CD4-positive, alpha-beta T cell (primary cell): ENCODE measurements at regions not wholly inside any gene's neighbourhood (a gene's known extent, or its start where the extent isn't known, plus 50 kb on each side); places are given as distances from the start of the nearest gene placed in this dataset.

ENCODE experiments used
- ATAC-seq: fragments of 200-7000 bp; cut with Tn5 transposase; one replicate; pipeline ENCODE4 v1.10.0; 2022; ENCODE audit warnings: mild to moderate bottlenecking; ENCODE audit not compliant: poor library complexity
- CTCF ChIA-PET: fragments of 350-600 bp; sonication (Branson Sonifier 250); formaldehyde crosslinking; loops from one replicate; lab custom pipeline; 2021; ENCODE audit warnings: antibody characterized with exemption, inconsistent platforms; lab: Charles Lee
- POLR2A ChIA-PET: fragments of 350-600 bp; sonication (Branson Sonifier 250); formaldehyde crosslinking; loops from one replicate; lab custom pipeline; 2021; ENCODE audit warnings: antibody characterized with exemption, inconsistent platforms; lab: Charles Lee
- DNase-seq, 14 experiments: peaks; one replicate each; pipeline ENCODE4 v3.0.0-alpha.2; 2013 to 2020; ENCODE audit warnings: mixed read lengths in 2 of 14
- H3K27ac ChIP-seq, 2 donors: one replicate each; pipeline versions ENCODE4 v1.5.1 to v1.7.0; 2013; ENCODE audit warnings: low read length in 2 of 2, low read depth in 1 of 2, mild to moderate bottlenecking in 1 of 2
- H3K27me3 ChIP-seq, 2 experiments: 1 replicate in 1 of 2; 2 replicates in 1 of 2; pipeline versions ENCODE4 v1.6.1 to v1.7.0; 2013; ENCODE audit warnings: low read length in 2 of 2, control low read depth in 1 of 2, mild to moderate bottlenecking in 1 of 2, moderate library complexity in 1 of 2; ENCODE audit not compliant: insufficient read depth in 2 of 2, control insufficient read depth in 1 of 2
- H3K36me3 ChIP-seq: one replicate; pipeline ENCODE4 v1.6.1; 2013; ENCODE audit warnings: low read length, control low read depth; ENCODE audit not compliant: insufficient read depth
- H3K4me1 ChIP-seq: one replicate; pipeline ENCODE4 v1.6.1; 2013; ENCODE audit warnings: low read length, control low read depth; ENCODE audit not compliant: insufficient read depth
- H3K4me3 ChIP-seq: one replicate; pipeline ENCODE4 v1.5.1; 2013; ENCODE audit warnings: mild to moderate bottlenecking, low read length, moderate library complexity
- H3K9me3 ChIP-seq, 2 experiments: 1 replicate in 1 of 2; 2 replicates in 1 of 2; pipeline versions ENCODE4 v1.6.1 to v1.7.0; 2013; ENCODE audit warnings: low read length in 2 of 2, mild to moderate bottlenecking in 2 of 2, control low read depth in 1 of 2, moderate library complexity in 1 of 2; ENCODE audit not compliant: control insufficient read depth in 1 of 2, insufficient read depth in 1 of 2
- H3K27ac Mint-ChIP-seq: one replicate; pipeline ENCODE4 v1.8.0; 2020; ENCODE audit warnings: mixed read lengths
- H3K27me3 Mint-ChIP-seq: one replicate; pipeline ENCODE4 v1.8.0; 2021; ENCODE audit warnings: mixed read lengths
- H3K36me3 Mint-ChIP-seq: one replicate; pipeline ENCODE4 v1.8.0; 2021; ENCODE audit warnings: low read depth, mixed read lengths
- H3K4me1 Mint-ChIP-seq: one replicate; pipeline ENCODE4 v1.8.0; 2021; ENCODE audit warnings: low read depth, mixed read lengths
- H3K4me3 Mint-ChIP-seq: one replicate; pipeline ENCODE4 v1.8.0; 2020; ENCODE audit warnings: mild to moderate bottlenecking, mixed read lengths
- H3K9me3 Mint-ChIP-seq: one replicate; pipeline ENCODE4 v1.8.0; 2020; ENCODE audit warnings: mixed read lengths
- intact Hi-C, 2 experiments: fragments of 100-400 bp; cut with DNase I in 1 of 2; cut with micrococcal nuclease in 1 of 2; formaldehyde crosslinking; loops; one replicate each; pipeline versions ENCODE4 v1.15.1 to v1.9.0; 2023 to 2025; cut with DNase I, micrococcal nuclease
- TF ChIP-seq, protein P1 (sequence below): fragments of 200-600 bp; IDR thresholded peaks from one replicate; pipeline ENCODE4 v1.8.0; 2022; ENCODE audit warnings: antibody characterized with exemption, mild to moderate bottlenecking

DNA sequence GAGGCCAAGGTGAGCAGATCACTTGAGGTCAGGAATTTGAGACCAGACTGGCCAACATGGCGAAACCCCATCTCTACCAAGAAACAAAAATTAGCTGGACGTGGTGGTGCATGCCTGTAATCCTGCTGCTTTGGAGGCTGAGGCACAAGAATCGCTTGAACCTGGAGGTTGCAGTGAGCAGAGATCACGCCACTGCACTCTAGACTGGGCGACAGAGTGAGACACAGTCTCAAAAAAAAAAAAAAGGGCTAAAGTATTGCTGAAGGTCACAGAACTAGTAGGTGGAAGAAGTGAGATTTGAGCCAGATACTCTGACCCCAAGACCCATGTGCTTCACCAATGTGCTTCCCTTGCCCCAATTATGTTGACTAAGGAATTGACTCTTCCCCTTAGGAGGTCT is 112.0 kb downstream of the NPIPB5 start:
- TF ChIP-seq, protein P1, sequence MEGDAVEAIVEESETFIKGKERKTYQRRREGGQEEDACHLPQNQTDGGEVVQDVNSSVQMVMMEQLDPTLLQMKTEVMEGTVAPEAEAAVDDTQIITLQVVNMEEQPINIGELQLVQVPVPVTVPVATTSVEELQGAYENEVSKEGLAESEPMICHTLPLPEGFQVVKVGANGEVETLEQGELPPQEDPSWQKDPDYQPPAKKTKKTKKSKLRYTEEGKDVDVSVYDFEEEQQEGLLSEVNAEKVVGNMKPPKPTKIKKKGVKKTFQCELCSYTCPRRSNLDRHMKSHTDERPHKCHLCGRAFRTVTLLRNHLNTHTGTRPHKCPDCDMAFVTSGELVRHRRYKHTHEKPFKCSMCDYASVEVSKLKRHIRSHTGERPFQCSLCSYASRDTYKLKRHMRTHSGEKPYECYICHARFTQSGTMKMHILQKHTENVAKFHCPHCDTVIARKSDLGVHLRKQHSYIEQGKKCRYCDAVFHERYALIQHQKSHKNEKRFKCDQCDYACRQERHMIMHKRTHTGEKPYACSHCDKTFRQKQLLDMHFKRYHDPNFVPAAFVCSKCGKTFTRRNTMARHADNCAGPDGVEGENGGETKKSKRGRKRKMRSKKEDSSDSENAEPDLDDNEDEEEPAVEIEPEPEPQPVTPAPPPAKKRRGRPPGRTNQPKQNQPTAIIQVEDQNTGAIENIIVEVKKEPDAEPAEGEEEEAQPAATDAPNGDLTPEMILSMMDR = no peak
- intact Hi-C loops = no loop called here

DNA sequence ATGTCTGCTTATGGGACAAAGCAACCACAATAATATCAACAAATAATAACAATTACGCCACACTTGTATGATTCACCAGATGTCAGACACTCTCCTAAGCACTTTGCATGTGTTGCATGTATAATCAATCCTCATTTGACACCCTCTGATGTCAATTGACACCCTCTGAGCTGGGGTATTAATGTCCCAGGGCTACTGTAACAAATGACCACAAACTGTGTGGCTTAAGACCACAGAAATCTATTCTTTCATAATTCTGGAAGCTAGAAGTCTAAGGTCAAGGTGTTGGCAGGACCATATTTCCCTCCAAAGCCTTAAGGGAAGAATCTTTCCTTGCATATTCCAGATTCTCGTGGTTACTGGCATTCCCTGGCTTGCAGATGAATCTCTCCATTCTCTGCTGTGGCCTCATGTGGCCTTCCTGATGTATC is 112.7 kb downstream of the NPIPB5 start:
- ATAC-seq (no peak), DNase-seq (no peak)
- peaks cover 9 to 12% of the 10 kb centered on the region in 2 experiments for H3K27me3 ChIP-seq
- no peaks in the 10 kb centered on the region for H3K9me3 ChIP-seq
- H3K4me1 ChIP-seq = no peaks in the 10 kb centered on the region
- Mint-ChIP-seq H3K27me3 (peaks cover 14% of the 10 kb centered on the region), H3K27ac (no peak overlapping the region), H3K4me1 (no peaks in the 10 kb centered on the region), H3K9me3 (no peaks in the 10 kb centered on the region), H3K4me3 (no peak overlapping the region), H3K36me3 (no peaks in the 10 kb centered on the region)
- TF ChIP-seq, protein P1 = no peak
- ChIA-PET CTCF (no interaction called here), POLR2A (no interaction called here)
- H3K4me3 ChIP-seq = no peak overlapping the region
- H3K36me3 ChIP-seq = no peaks in the 10 kb centered on the region
- no peak overlapping the region for H3K27ac ChIP-seq
- intact Hi-C loops = no loop called here

More for the DNA sequence above, 112.0 kb downstream of the NPIPB5 start:
- ChIA-PET POLR2A (no interaction called here), CTCF (no interaction called here)
- H3K36me3 ChIP-seq = no peaks in the 10 kb centered on the region
- H3K4me1 ChIP-seq = no peaks in the 10 kb centered on the region
- no peaks in the 10 kb centered on the region for H3K4me1 Mint-ChIP-seq
- peaks cover 10% of the 10 kb centered on the region for H3K27me3 Mint-ChIP-seq
- DNase-seq = no peak
- H3K27ac Mint-ChIP-seq = no peak overlapping the region
- H3K4me3 ChIP-seq = no peak overlapping the region
- H3K27ac ChIP-seq = no peak overlapping the region
- no peaks in the 10 kb centered on the region for H3K9me3 Mint-ChIP-seq
- no peak for ATAC-seq
- peaks cover 9 to 12% of the 10 kb centered on the region in 2 experiments for H3K27me3 ChIP-seq
- H3K4me3 Mint-ChIP-seq = no peak overlapping the region
- no peaks in the 10 kb centered on the region for H3K36me3 Mint-ChIP-seq
- H3K9me3 ChIP-seq = no peaks in the 10 kb centered on the region

DNA sequence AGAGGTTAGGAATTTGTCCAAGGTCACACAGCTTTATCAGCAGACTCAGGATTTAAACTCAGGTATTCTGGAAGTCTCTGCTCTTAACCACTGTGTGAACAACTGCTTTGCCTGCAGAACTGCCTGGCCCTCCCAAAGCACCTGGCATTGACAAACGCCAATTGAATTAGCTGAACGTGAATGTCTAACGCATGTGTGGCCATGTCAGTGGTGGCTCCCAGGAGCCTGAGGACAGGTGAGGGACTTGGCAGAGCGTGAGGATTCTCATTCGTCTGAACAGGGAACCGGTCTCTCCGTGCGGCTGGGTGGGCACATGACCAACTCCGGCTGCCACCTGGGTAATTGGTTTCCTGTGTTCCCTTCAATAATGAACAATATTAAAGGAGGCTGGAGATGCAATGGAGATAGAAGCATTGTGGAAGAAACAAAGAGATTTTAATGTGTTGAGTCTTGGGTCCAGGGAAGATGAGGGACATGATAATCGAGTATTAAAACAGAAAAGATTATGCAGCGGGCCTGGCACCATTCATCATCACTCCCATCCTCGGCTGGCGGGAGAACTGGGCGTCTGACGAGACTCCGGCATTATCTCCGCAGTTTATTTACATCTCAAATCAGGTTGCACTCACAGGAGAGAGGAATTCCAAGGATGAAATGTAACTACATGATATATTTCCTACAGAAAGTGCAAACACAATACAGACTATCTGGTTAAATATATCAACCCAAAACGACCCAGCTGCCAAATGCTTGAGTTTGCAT is 113.5 kb downstream of the NPIPB5 start:
- H3K4me1 ChIP-seq = no peaks in the 10 kb centered on the region
- no peak overlapping the region for H3K27ac ChIP-seq
- Mint-ChIP-seq H3K27ac (no peak overlapping the region), H3K36me3 (no peaks in the 10 kb centered on the region), H3K27me3 (peaks cover 8% of the 10 kb centered on the region), H3K4me1 (no peaks in the 10 kb centered on the region), H3K9me3 (no peaks in the 10 kb centered on the region), H3K4me3 (no peak overlapping the region)
- no peaks in the 10 kb centered on the region for H3K9me3 ChIP-seq
- H3K4me3 ChIP-seq = no peak overlapping the region
- intact Hi-C loops = no loop called here
- H3K36me3 ChIP-seq = no peaks in the 10 kb centered on the region
- CTCF ChIA-PET = no interaction called here
- no peak for ATAC-seq
- POLR2A ChIA-PET = no interaction called here
- H3K27me3 ChIP-seq = peaks cover 9 to 12% of the 10 kb centered on the region in 2 experiments
- TF ChIP-seq, protein P1 = no peak
- DNase-seq = no peak
